ENCODE measurements at regions not wholly inside any gene's neighbourhood (a gene's known extent, or its start where the extent isn't known, plus 50 kb on each side); places are given as distances from the start of the nearest gene placed in this dataset.

DNA sequence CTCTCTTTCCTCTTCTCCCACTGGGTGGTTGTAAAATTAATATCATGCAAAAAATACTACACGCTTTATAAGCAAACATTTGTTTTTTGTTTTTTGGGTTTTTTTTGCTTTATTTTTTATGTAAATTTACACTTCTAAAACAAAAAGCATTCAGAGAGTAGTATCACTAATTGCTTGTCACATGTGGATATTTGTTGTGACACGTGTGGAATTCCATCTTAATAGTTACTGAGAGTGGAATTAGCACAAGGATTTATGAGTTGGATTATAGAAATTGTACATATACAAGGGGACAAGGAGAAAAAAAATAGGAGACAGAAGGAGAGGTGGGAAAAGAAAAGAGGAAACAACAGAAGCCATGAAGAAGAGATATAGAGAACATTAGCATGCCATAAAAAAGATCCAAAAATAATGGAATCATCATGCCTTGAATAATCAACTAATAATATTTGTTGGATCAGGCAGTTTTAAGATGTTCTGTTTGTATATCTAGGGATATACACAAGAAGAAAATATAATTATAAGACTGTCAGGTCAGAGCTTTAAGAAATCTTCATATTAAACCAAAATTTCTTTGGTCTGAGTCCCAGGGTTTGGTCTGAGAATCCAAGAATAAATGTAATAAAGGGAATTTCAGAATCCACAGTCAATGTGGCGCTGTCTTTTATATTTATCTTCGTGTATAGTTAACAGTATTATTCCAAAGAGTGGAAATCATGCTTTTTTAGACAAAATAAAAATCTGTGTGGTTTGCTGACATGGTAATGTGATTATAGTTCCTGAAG, 98.5 kb upstream of the INTU start:
- DNase-seq (ENCODE audit: low read depth): no peak
- TF ChIP-seq, protein P1, sequence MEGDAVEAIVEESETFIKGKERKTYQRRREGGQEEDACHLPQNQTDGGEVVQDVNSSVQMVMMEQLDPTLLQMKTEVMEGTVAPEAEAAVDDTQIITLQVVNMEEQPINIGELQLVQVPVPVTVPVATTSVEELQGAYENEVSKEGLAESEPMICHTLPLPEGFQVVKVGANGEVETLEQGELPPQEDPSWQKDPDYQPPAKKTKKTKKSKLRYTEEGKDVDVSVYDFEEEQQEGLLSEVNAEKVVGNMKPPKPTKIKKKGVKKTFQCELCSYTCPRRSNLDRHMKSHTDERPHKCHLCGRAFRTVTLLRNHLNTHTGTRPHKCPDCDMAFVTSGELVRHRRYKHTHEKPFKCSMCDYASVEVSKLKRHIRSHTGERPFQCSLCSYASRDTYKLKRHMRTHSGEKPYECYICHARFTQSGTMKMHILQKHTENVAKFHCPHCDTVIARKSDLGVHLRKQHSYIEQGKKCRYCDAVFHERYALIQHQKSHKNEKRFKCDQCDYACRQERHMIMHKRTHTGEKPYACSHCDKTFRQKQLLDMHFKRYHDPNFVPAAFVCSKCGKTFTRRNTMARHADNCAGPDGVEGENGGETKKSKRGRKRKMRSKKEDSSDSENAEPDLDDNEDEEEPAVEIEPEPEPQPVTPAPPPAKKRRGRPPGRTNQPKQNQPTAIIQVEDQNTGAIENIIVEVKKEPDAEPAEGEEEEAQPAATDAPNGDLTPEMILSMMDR (IDR thresholded peaks at IDR 0.05; ENCODE audit: insufficient read depth, low read depth, low read length, missing control alignments): no peak
- no peak overlapping the region for H3K4me3 ChIP-seq (ENCODE audit: low read depth, low read length)

DNA sequence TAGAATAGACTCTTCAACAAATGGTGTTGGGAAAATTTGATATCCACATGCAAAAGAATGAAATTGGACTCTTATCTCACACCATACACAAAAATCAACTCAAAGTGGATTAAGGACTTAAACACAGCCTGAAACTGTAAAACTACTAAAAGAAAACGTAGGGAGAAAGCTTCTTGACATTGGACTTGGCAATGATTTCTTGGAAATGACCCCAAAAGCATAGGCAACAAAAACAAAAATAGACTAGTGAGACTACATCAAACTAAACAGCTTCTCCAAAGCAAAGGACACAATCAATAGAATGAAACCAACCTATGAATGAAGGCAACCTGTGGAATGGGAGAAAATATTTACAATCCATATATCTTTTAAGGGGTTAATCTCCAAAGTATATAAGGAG, 94.7 kb upstream of the INTU start:
- H3K4me3 ChIP-seq (ENCODE audit: low read depth, low read length): no peak overlapping the region
- no peak for DNase-seq (ENCODE audit: low read depth)
- TF ChIP-seq, protein P1 (IDR thresholded peaks at IDR 0.05; ENCODE audit: insufficient read depth, low read depth, low read length, missing control alignments): no peak

DNA sequence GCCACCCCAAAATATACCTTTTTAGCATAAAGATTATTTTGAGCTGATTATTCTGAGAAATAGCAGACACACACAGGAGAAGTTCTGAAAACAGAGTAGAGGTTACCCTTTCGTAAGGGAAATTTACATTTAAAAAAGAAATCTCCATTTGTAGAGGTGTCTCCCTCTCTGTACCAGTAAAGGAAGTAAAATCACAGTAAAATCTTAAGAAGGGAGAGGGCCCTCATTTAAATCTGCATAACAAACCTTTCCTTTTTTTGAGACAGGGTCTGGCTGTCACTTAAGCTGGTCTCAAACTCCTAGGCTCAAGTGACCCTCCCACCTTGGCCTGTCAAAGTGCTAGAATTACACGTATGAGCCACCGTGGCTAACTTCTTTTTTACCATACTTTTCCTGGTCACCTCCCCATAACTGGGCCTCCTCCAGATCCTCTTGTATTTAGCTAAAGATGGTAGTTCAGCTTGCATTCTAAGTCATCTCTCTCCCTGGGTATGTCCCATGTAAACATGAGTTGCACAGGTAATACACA, 92.2 kb upstream of the INTU start:
- TF ChIP-seq, protein P1 (IDR thresholded peaks at IDR 0.05; ENCODE audit: insufficient read depth, low read depth, low read length, missing control alignments): no peak
- DNase-seq (ENCODE audit: low read depth): no peak
- no peak overlapping the region for H3K4me3 ChIP-seq (ENCODE audit: low read depth, low read length)

DNA sequence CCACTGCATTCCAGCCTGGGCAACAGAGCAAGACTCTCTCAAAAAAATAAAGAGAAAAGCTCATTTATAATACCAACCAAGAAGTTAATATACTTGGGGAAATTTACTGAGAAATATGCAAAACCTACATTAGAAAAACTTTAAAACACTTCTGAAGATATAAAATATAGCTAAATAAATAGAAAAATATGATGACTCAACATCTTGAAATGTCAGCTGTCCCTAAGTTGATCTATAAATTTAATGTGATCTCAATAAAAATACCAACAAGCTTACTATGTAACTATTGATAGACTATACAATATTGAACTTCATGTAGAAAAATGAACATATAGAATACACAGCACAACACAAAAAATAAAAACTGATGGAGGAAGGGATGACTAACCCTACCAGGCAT, 87.5 kb upstream of the INTU start:
- no peak for DNase-seq (ENCODE audit: low read depth)
- no peak overlapping the region for H3K4me3 ChIP-seq (ENCODE audit: low read depth, low read length)
- TF ChIP-seq, protein P1 (IDR thresholded peaks at IDR 0.05; ENCODE audit: insufficient read depth, low read depth, low read length, missing control alignments): no peak

DNA sequence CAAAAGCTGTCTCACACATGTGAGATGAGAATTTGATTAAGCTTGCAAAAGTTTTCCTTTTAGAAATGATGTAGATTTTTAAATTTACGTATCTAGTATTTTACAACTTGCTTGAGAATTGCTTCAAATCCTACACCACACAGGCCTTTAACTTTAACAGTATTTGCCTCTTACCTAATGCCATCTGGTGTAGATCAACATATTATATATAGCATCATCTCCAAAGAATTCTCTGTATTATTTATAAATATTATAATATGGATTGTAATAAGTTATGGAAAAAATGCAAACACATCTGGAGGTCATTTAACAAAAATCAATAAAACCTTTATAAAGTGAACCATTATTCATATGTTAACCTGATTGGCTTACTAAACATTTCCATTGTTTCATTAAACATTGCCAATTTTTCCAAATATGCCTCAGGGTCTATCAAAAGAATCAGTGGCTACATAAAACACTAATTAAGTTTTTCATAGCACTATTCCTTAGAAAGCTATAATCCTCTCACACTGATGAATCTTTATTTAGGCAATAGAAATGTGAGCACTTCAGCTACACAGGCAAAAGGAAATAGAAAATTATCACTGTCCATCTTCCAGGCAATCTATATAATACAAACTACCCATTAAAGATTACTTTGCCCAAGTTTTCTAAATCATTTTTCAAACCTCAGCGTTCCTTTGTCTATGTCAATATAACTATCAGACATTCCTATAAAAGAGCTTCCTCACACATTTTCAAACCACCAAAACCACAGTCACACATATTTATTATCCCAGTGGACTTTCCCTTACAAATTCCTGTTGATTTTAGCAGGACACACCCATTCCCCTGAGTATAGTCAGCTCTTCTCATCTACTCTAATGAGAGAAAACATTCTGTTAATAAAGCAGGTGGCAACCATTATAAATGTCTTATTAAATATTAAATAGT, 83.5 kb upstream of the INTU start:
- TF ChIP-seq, protein P1 (IDR thresholded peaks at IDR 0.05; ENCODE audit: insufficient read depth, low read depth, low read length, missing control alignments): no peak
- no peak for DNase-seq (ENCODE audit: low read depth)
- H3K4me3 ChIP-seq (ENCODE audit: low read depth, low read length): no peak overlapping the region

DNA sequence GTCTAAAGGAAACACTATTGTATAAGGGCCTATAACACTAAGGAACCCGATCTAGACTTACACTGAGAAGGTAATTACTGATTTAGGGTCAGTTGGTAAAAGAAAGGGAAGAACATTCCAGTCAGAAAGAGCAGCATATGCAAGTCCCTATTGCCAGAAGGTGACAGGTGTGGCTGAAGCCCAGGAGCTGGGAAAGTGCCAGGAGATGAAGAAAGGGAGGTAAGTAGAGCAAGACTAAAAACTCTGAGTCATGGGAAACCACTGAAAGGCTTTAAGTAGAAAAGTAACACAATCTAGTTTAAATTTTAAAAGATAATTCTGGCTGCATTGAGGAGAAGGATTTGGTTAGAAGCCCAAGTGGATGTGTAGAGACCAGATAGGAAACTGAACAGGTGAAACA, 77.7 kb upstream of the INTU start:
- DNase-seq (ENCODE audit: low read depth): no peak
- TF ChIP-seq, protein P1 (IDR thresholded peaks at IDR 0.05; ENCODE audit: insufficient read depth, low read depth, low read length, missing control alignments): no peak
- H3K4me3 ChIP-seq (ENCODE audit: low read depth, low read length): no peak overlapping the region

Data from GM12865 (cell line).